ENCODE measurements at regions not wholly inside any gene's neighbourhood (a gene's known extent, or its start where the extent isn't known, plus 50 kb on each side); places are given as distances from the start of the nearest gene placed in this dataset.
A peak's percentile ranks its signal among the peaks of the same experiment; 100 is the strongest.
"Not testable (repeated sequence)": the region's sequence is repeated elsewhere in the genome, so short reads cannot be mapped to it uniquely, and the experiment has no call there.

DNA sequence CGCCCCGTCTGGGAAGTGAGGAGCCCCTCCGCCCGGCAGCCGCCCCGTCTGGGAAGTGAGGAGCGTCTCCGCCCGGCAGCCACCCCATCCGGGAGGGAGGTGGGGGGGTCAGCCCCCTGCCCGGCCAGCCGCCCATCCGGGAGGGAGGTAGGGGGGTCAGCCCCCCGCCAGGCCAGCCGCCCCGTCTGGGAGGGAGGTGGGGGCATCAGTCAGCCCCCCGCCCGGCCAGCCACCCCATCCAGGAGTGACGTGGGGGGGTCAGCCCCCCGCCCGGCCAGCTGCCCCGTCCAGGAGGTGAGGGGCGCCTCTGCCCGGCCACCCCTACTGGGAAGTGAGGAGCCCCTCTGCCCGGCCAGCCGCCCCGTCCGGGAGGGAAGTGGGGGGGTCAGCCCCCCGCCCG lies 297.5 kb upstream of the DYNLRB2 start:
- not testable (repeated sequence) for DNase-seq, H3K36me3 Mint-ChIP-seq, H3K27ac Mint-ChIP-seq, H3K4me3 Mint-ChIP-seq, H3K4me1 Mint-ChIP-seq, H3K9me3 Mint-ChIP-seq, H3K27me3 Mint-ChIP-seq

GRCh38 chr16:80242279-80242678 lies 298.5 kb upstream of the DYNLRB2 start:
- not testable (repeated sequence) for H3K4me1 Mint-ChIP-seq

GRCh38 chr16:80233097-80233835 lies 307.5 kb upstream of the DYNLRB2 start:
- Mint-ChIP-seq H3K27me3 (no peaks in the 10 kb centered on the region), H3K27ac (no peak overlapping the region), H3K4me1 (no peaks in the 10 kb centered on the region), H3K4me3 (no peak overlapping the region), H3K36me3 (no peaks in the 10 kb centered on the region), H3K9me3 (no peaks in the 10 kb centered on the region)
- DNase-seq = no peak

More at GRCh38 chr16:80242279-80242678, 298.5 kb upstream of the DYNLRB2 start:
- not testable (repeated sequence) for H3K27ac Mint-ChIP-seq, H3K27me3 Mint-ChIP-seq, DNase-seq, H3K36me3 Mint-ChIP-seq, H3K4me3 Mint-ChIP-seq, H3K9me3 Mint-ChIP-seq

- H3K36me3 Mint-ChIP-seq = no peaks in the 10 kb centered on the region
- DNase-seq = peak; percentile 1
- H3K9me3 Mint-ChIP-seq = peaks cover under 1% of the 10 kb centered on the region
- no peaks in the 10 kb centered on the region for H3K27me3 Mint-ChIP-seq
- no peaks in the 10 kb centered on the region for H3K4me1 Mint-ChIP-seq
- H3K27ac Mint-ChIP-seq = no peak overlapping the region
- no peak overlapping the region for H3K4me3 Mint-ChIP-seq
Observed at GRCh38 chr16:80231888-80232287, 308.9 kb upstream of the DYNLRB2 start.

DNA sequence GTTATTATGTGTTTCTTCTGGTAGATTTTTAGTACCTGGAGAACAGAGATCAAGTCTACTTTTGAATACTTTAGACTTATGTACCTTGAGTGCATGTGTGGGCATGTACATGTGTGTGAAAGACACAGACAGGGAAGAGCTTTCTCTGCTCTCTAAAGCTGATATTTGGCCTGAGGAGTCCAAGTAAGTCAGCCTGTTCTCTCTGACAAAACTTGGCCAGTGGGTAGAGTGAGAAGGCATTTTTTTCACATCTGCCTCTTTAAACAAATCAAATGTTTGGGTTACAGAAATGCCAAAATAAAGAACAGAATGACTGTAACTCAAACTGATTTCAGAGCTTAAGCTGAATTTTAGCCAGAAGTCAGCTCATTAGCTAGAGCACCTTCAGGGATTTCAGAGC lies 309.7 kb upstream of the DYNLRB2 start:
- H3K27ac Mint-ChIP-seq = no peak overlapping the region
- H3K27me3 Mint-ChIP-seq = no peaks in the 10 kb centered on the region

DNA sequence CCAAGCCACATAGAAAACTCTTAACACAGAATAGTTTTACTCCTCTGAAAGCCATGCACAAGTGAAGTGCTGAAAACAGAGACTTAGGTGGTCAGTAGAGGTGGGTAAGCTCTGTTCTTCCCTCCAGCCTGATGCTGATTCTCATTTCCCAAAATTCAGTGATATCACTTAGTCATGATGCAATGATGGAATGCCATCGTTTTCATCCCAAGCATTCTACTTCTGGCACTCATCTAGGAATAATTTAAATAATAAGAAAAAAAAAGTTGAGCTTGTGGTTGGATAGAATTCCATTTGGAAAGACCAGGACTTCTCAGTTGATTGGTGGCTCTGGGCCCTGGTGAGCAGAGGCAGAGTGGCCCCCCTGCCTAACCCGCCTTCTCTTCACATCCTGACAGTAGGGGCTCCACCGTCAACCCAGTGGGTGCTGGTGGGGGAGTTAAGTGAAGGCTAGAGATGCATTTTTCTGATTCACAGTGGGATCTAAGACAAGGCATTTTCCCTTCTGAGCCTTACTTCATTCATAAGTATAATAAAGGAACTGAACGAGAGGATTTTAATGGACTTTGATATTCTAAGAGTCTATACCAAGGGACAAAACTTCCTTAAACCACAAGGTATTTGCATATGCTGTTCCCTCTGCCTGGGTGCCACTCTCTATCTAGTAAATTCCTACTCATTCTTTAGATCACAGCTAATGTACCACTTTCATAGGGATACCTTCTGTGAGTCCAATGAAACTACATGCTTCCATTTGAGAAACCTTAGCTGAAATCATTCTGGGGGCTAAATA lies 310.3 kb upstream of the DYNLRB2 start:
- DNase-seq = no peak
- Mint-ChIP-seq H3K9me3 (peaks cover 9% of the 10 kb centered on the region), H3K27me3 (no peaks in the 10 kb centered on the region), H3K36me3 (no peaks in the 10 kb centered on the region), H3K4me1 (no peaks in the 10 kb centered on the region), H3K4me3 (no peak overlapping the region), H3K27ac (no peak overlapping the region)

More for the DNA sequence above, 309.7 kb upstream of the DYNLRB2 start:
- DNase-seq = no peak
- Mint-ChIP-seq H3K9me3 (peaks cover 8% of the 10 kb centered on the region), H3K4me3 (no peak overlapping the region), H3K4me1 (no peaks in the 10 kb centered on the region), H3K36me3 (no peaks in the 10 kb centered on the region)

GRCh38 chr16:80226499-80226898 lies 314.3 kb upstream of the DYNLRB2 start:
- H3K27ac Mint-ChIP-seq = no peak overlapping the region
- H3K4me3 Mint-ChIP-seq = no peak overlapping the region
- DNase-seq = no peak
- H3K27me3 Mint-ChIP-seq = no peaks in the 10 kb centered on the region
- H3K36me3 Mint-ChIP-seq = no peaks in the 10 kb centered on the region
- peaks cover 9% of the 10 kb centered on the region for H3K9me3 Mint-ChIP-seq
- H3K4me1 Mint-ChIP-seq = no peaks in the 10 kb centered on the region

DNA sequence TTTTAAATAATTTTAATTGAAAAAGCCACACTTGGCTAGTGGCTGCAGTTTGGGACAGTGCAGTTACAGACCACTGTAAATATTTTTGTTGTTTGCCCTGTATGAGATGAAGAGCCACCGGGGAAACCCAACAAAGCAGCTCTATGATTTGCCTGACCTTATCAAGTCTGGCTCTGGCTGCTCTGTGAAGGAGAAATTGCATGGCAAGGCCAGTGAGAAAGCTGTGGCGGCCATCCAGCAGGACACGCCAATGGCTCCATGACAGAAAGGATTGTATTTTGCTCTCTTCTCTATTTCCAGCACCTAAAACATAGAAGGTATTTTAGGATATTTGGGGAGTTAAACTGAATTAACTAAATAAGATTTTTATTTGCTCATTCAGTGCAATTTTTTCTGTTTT lies 330.0 kb upstream of the DYNLRB2 start:
- no peak for DNase-seq
- peaks cover 2% of the 10 kb centered on the region for H3K9me3 Mint-ChIP-seq
- no peak overlapping the region for H3K27ac Mint-ChIP-seq
- no peaks in the 10 kb centered on the region for H3K36me3 Mint-ChIP-seq
- H3K4me1 Mint-ChIP-seq = no peaks in the 10 kb centered on the region
- H3K4me3 Mint-ChIP-seq = no peak overlapping the region
- H3K27me3 Mint-ChIP-seq = peaks cover 7% of the 10 kb centered on the region

GRCh38 chr16:80208743-80209142 lies 332.1 kb upstream of the DYNLRB2 start:
- Mint-ChIP-seq H3K4me1 (no peaks in the 10 kb centered on the region), H3K27ac (no peak overlapping the region), H3K27me3 (peaks cover 7% of the 10 kb centered on the region), H3K9me3 (no peaks in the 10 kb centered on the region), H3K4me3 (no peak overlapping the region), H3K36me3 (no peaks in the 10 kb centered on the region)
- DNase-seq = no peak

- H3K4me1 Mint-ChIP-seq = no peaks in the 10 kb centered on the region
- H3K27me3 Mint-ChIP-seq = peaks cover 8% of the 10 kb centered on the region
- H3K4me3 Mint-ChIP-seq = no peak overlapping the region
- H3K36me3 Mint-ChIP-seq = no peaks in the 10 kb centered on the region
- no peak for DNase-seq
- H3K9me3 Mint-ChIP-seq = no peaks in the 10 kb centered on the region
- no peak overlapping the region for H3K27ac Mint-ChIP-seq
Observed at GRCh38 chr16:80208015-80208414, 332.8 kb upstream of the DYNLRB2 start.

- no peak overlapping the region for H3K4me3 Mint-ChIP-seq
- DNase-seq = no peak
- H3K27ac Mint-ChIP-seq = no peak overlapping the region
- no peaks in the 10 kb centered on the region for H3K4me1 Mint-ChIP-seq
- no peaks in the 10 kb centered on the region for H3K36me3 Mint-ChIP-seq
- peaks cover 12% of the 10 kb centered on the region for H3K27me3 Mint-ChIP-seq
- no peaks in the 10 kb centered on the region for H3K9me3 Mint-ChIP-seq
Observed at GRCh38 chr16:80203821-80204220, 337.0 kb upstream of the DYNLRB2 start.

DNA sequence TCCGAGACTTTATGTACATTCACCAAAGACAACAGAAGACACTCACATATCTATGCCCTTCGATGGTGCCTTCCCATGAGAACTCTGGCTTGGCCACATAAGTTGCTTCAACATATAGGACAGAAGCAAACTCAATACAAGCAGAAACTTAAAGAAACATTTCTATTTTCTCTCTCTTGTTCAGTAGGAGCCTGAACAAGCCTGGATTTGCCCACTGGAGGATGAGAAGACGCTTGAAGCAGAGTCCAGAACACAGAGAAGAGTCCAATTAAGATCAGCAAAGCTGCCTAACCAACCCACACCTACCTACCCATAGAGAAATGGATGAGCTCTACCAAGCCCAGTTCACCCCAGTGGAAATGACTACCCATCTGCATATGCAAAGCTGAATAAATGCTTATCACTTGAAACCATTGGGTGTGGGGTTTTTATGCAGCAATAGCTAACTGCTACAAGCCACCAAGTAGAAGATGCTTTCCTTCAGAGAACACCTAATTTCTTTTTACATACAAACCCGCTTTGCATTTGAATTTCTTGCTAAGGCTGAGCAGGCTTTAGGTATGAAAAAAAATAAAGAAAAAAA lies 337.9 kb upstream of the DYNLRB2 start:
- H3K36me3 Mint-ChIP-seq = no peaks in the 10 kb centered on the region
- H3K27me3 Mint-ChIP-seq = peaks cover 12% of the 10 kb centered on the region

DNA sequence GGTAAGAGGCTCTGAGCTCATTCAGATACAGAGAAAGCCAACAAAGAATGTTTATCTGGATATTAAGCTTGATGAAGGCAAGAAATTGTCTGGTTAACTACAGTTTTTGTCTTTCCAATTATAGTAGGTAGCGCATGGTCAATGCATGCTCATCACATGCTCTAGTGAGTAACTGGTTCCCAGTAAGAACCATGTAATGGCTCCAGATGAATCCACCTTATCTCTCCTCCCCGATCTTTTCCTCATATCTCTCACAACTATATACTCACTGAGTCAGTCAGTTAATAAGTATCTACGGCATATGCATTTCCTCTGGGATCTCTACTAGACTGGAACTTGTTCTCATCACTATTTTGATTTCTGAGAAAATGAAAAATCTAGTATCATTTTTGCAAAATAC lies 340.7 kb upstream of the DYNLRB2 start:
- Mint-ChIP-seq H3K36me3 (no peaks in the 10 kb centered on the region), H3K9me3 (no peaks in the 10 kb centered on the region), H3K4me3 (no peak overlapping the region), H3K27ac (no peak overlapping the region), H3K27me3 (peaks cover 12% of the 10 kb centered on the region), H3K4me1 (peaks cover 2% of the 10 kb centered on the region)
- DNase-seq = no peak

More for the DNA sequence above, 337.9 kb upstream of the DYNLRB2 start:
- Mint-ChIP-seq H3K27ac (no peak overlapping the region), H3K4me1 (no peaks in the 10 kb centered on the region), H3K9me3 (no peaks in the 10 kb centered on the region), H3K4me3 (no peak overlapping the region)
- DNase-seq = no peak

GRCh38 chr16:80199614-80200013 lies 341.2 kb upstream of the DYNLRB2 start:
- peaks cover 12% of the 10 kb centered on the region for H3K27me3 Mint-ChIP-seq

More at GRCh38 chr16:80199614-80200013, 341.2 kb upstream of the DYNLRB2 start:
- no peak for DNase-seq
- Mint-ChIP-seq H3K9me3 (no peaks in the 10 kb centered on the region), H3K4me1 (peaks cover 2% of the 10 kb centered on the region), H3K36me3 (no peaks in the 10 kb centered on the region), H3K27ac (no peak overlapping the region), H3K4me3 (no peak overlapping the region)
